ENCODE measurements at regions not wholly inside any gene's neighbourhood (a gene's known extent, or its start where the extent isn't known, plus 50 kb on each side); places are given as distances from the start of the nearest gene placed in this dataset.

GRCh38 chr13:82791035-82791434 lies 1091.2 kb downstream of the SLITRK1 start:
- TF ChIP-seq CTCF (conservative IDR thresholded peaks at IDR 0.05; ENCODE audit: low read depth, low read length) (no peak), EZH2 (IDR thresholded peaks at IDR 0.05; ENCODE audit: low read length, unreplicated experiment) (no peak)
